ENCODE measurements at regions not wholly inside any gene's neighbourhood (a gene's known extent, or its start where the extent isn't known, plus 50 kb on each side); places are given as distances from the start of the nearest gene placed in this dataset.

DNA sequence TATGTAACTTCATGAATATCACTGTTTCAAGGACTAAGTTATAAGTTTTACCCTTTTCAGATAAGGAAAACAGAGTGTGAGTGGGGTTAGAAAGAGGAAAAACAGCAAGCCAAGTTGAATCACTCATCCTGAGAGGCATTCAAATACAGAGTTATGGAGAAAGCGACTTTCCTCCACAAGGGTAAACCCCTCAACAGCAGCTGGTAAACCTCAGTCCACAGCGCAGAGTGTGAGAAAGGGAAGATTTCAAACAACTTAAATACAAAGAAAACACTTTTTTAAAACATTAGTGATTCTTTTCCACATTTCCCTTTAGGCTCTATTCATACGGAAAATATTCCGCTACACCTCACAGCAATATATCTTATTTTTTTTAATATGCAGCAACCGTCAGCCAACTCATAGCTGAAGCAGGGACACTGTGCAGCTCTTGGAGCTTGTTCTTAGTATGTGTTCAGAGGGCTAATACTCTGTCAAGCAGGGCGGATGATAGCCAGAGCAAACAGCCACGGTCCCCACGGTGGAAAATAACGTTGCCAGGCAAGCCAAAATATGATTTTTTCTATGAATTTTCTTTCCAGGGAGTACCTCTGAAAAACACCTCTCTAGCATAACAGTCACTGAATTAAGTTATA, 488.9 kb upstream of the FAT1 start:
- H3K9me3 Mint-ChIP-seq = no peaks in the 10 kb centered on the region
- no peak for DNase-seq
- peaks cover 6% of the 10 kb centered on the region for H3K36me3 Mint-ChIP-seq (ENCODE audit: low read depth)
- peaks cover 27% of the 10 kb centered on the region for H3K4me1 Mint-ChIP-seq (ENCODE audit: low read depth)
- no peak overlapping the region for H3K27ac Mint-ChIP-seq
- no peak overlapping the region for H3K4me3 Mint-ChIP-seq
- TF ChIP-seq, protein P1, sequence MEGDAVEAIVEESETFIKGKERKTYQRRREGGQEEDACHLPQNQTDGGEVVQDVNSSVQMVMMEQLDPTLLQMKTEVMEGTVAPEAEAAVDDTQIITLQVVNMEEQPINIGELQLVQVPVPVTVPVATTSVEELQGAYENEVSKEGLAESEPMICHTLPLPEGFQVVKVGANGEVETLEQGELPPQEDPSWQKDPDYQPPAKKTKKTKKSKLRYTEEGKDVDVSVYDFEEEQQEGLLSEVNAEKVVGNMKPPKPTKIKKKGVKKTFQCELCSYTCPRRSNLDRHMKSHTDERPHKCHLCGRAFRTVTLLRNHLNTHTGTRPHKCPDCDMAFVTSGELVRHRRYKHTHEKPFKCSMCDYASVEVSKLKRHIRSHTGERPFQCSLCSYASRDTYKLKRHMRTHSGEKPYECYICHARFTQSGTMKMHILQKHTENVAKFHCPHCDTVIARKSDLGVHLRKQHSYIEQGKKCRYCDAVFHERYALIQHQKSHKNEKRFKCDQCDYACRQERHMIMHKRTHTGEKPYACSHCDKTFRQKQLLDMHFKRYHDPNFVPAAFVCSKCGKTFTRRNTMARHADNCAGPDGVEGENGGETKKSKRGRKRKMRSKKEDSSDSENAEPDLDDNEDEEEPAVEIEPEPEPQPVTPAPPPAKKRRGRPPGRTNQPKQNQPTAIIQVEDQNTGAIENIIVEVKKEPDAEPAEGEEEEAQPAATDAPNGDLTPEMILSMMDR (IDR thresholded peaks at IDR 0.05) = no peak
- peaks cover 1% of the 10 kb centered on the region for H3K27me3 Mint-ChIP-seq (ENCODE audit: insufficient read depth)

DNA sequence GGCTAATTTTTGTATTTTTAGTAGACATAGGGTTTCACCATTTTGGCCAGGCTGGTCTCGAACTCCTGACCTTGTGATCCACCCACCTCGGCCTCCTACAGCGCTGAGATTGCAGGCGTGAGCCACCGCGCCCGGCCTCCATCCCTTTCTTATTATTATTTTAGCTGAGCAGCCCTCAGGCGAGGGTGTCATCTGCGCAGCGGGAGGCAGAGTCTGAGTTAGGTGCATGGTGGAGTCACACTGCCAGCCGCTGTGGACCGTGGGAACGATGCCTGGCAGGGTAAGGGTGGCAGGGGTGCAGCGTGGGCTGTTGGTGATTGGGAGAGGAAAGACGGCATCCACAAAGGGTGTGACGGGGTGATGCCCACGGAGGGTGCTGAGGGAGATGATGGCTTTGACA, 491.8 kb upstream of the FAT1 start:
- H3K4me3 Mint-ChIP-seq = no peak overlapping the region
- TF ChIP-seq, protein P1 (IDR thresholded peaks at IDR 0.05) = no peak
- peaks cover 1% of the 10 kb centered on the region for H3K27me3 Mint-ChIP-seq (ENCODE audit: insufficient read depth)
- no peak for DNase-seq
- H3K4me1 Mint-ChIP-seq (ENCODE audit: low read depth) = peaks cover 6% of the 10 kb centered on the region
- peaks cover 6% of the 10 kb centered on the region for H3K36me3 Mint-ChIP-seq (ENCODE audit: low read depth)
- no peak overlapping the region for H3K27ac Mint-ChIP-seq
- H3K9me3 Mint-ChIP-seq = no peaks in the 10 kb centered on the region

DNA sequence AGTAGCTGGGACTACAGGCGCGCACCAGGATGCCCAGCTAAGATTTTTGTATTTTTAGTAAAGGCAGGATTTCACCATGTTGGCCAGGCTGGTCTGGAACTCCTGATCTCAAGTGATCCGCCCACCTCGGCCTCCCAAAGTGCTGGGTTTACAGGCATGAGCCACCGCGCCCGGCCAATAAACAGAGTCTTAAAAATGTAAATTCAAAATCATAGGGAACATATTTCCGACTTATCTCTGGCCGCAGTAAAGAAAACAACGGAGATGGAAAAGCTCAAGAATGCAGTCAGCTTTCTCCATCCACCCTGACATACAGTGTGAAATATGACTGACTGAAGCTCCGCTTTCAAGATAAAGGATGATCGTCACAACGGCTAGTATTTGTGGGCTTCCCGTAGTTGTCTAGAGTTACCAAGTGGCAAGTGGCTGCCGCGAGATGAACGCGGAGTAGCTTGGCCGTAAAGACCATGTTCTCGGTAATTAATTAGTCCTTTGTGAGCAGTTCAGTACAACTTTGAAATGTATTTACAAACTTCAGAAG, 495.1 kb upstream of the FAT1 start:
- H3K9me3 Mint-ChIP-seq = no peaks in the 10 kb centered on the region
- TF ChIP-seq, protein P1 (IDR thresholded peaks at IDR 0.05) = no peak
- no peak for DNase-seq
- no peak overlapping the region for H3K4me3 Mint-ChIP-seq
- peaks cover 1% of the 10 kb centered on the region; the same call in 1 of the 2 replicates for H3K27me3 Mint-ChIP-seq (ENCODE audit: insufficient read depth)
- no peaks in the 10 kb centered on the region for H3K4me1 Mint-ChIP-seq (ENCODE audit: low read depth)
- no peaks in the 10 kb centered on the region for H3K36me3 Mint-ChIP-seq (ENCODE audit: low read depth)
- H3K27ac Mint-ChIP-seq = no peak overlapping the region

DNA sequence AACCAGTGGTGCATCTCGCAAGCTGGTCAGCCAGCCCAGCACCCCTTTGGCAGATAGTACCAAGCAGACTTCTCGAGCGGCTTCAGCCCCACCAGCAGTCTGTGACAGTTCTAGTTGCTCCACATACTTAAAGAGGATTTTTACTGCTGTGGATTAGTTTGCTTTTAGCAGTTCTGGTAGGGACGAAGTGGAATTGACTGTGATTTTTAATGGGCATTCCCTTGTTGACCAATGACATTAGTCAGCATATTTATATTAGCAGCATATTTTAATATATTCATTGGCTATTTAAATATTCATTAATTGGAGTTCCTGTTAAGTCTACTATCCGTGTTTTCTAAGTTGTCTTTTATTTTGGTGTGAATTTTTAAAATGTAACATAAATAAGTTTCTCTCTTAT, 500.9 kb upstream of the FAT1 start:
- TF ChIP-seq, protein P1 (IDR thresholded peaks at IDR 0.05) = no peak
- no peaks in the 10 kb centered on the region for H3K9me3 Mint-ChIP-seq
- H3K27me3 Mint-ChIP-seq (ENCODE audit: insufficient read depth) = no peaks in the 10 kb centered on the region; the same call in 1 of the 2 replicates
- no peak overlapping the region for H3K4me3 Mint-ChIP-seq
- no peak for DNase-seq
- peaks cover 20% of the 10 kb centered on the region for H3K4me1 Mint-ChIP-seq (ENCODE audit: low read depth)
- H3K36me3 Mint-ChIP-seq (ENCODE audit: low read depth) = no peaks in the 10 kb centered on the region
- H3K27ac Mint-ChIP-seq = no peak overlapping the region

DNA sequence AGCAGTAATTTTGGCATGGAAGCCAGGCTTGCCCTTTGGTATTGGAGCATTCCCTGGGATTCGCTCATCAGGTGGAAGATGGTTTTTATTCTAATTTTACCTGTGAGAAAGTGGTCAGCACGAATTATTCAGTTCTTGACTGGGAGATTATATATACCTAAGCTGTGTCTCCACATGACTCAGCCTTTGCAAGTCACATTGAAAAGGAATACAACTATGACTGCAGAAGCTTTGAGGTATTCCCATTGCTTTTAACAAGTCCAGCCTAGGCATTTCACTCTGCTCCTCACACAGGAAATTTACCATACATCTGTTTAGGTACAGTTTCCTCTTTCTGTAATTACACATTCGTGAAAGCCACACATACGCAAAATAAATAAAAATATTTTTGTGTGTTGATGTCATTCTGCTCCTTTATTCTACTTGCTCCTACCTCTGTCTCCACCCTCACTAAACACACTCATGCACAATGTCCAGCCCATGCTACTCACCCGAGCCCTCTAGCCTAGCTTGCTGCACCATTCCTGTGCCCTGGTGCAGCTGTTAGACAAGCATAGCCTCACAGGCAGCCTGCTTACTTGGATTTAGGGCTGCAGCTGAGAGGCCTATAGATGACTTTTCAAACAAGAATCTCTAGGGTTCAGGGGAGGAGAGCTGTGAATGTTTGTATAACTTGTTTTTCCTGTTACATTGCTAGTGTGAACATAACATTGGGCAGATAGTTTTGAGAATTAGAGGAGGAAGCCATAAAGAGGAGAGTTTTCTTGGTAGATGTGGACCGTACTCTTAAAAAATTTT, 504.4 kb upstream of the FAT1 start:
- DNase-seq = no peak
- no peaks in the 10 kb centered on the region; the same call in 1 of the 2 replicates for H3K27me3 Mint-ChIP-seq (ENCODE audit: insufficient read depth)
- H3K9me3 Mint-ChIP-seq = no peaks in the 10 kb centered on the region
- peaks cover 20% of the 10 kb centered on the region for H3K4me1 Mint-ChIP-seq (ENCODE audit: low read depth)
- H3K27ac Mint-ChIP-seq = no peak overlapping the region
- H3K36me3 Mint-ChIP-seq (ENCODE audit: low read depth) = no peaks in the 10 kb centered on the region
- no peak overlapping the region for H3K4me3 Mint-ChIP-seq
- TF ChIP-seq, protein P1 (IDR thresholded peaks at IDR 0.05) = no peak

Data from HFFc6 (cell line).